H9 (cell line): ENCODE measurements at regions not wholly inside any gene's neighbourhood (a gene's known extent, or its start where the extent isn't known, plus 50 kb on each side); places are given as distances from the start of the nearest gene placed in this dataset.

Experiments
- DNase-seq: peaks from one replicate; pipeline ENCODE4 v3.0.0-alpha.2; 2017
- H2AFZ ChIP-seq: one replicate; pipeline ENCODE4 v1.6.1; 2013; ENCODE audit warnings: mild to moderate bottlenecking, low read length, control low read depth, moderate library complexity
- H2AK5ac ChIP-seq: 2 replicates; pipeline ENCODE4 v1.6.1; 2013; ENCODE audit warnings: low read length, control low read depth, mixed read lengths; ENCODE audit not compliant: insufficient read length
- H2BK120ac ChIP-seq: one replicate; pipeline ENCODE4 v1.6.1; 2013; ENCODE audit warnings: low read depth, mild to moderate bottlenecking, low read length, control low read depth, inconsistent platforms; ENCODE audit not compliant: poor library complexity, severe bottlenecking
- H2BK12ac ChIP-seq: 2 replicates; pipeline ENCODE4 v1.6.1; 2013; ENCODE audit warnings: low read length, control low read depth, mixed read lengths, low read depth; ENCODE audit not compliant: insufficient read length
- H2BK15ac ChIP-seq: 2 replicates; pipeline ENCODE4 v1.6.1; 2013; ENCODE audit warnings: low read depth, low read length, control low read depth
- H2BK20ac ChIP-seq: one replicate; pipeline ENCODE4 v1.6.1; 2013; ENCODE audit warnings: low read depth, mild to moderate bottlenecking, low read length, control low read depth, inconsistent platforms; ENCODE audit not compliant: poor library complexity, severe bottlenecking
- H2BK5ac ChIP-seq: 2 replicates; pipeline ENCODE4 v1.6.1; 2013; ENCODE audit warnings: low read length, control low read depth, mixed read lengths; ENCODE audit not compliant: insufficient read length
- H3K14ac ChIP-seq: 2 replicates; pipeline ENCODE4 v1.6.1; 2013; ENCODE audit warnings: low read length, control low read depth; ENCODE audit not compliant: insufficient read depth
- H3K18ac ChIP-seq: 2 replicates; pipeline ENCODE4 v1.6.1; 2013; ENCODE audit warnings: low read depth, mild to moderate bottlenecking, mixed read lengths, low read length, control low read depth; ENCODE audit not compliant: insufficient read length
- H3K23ac ChIP-seq: 2 replicates; pipeline ENCODE4 v1.6.1; 2013; ENCODE audit warnings: low read length, control low read depth, mixed read lengths, low read depth; ENCODE audit not compliant: insufficient read length
- H3K23me2 ChIP-seq: 2 replicates; pipeline ENCODE4 v1.6.1; 2013; ENCODE audit warnings: low read depth, mild to moderate bottlenecking, mixed read lengths, low read length, control low read depth; ENCODE audit not compliant: insufficient read length, poor library complexity, severe bottlenecking
- H3K27ac ChIP-seq: 2 replicates; pipeline ENCODE4 v1.5.1; 2013; ENCODE audit warnings: low read length, control low read depth, mixed read lengths, low read depth; ENCODE audit not compliant: insufficient read length
- H3K27me3 ChIP-seq: 2 replicates; pipeline ENCODE4 v1.6.1; 2013; ENCODE audit warnings: low read length, control low read depth, inconsistent platforms; ENCODE audit not compliant: insufficient read depth
- H3K4ac ChIP-seq: 2 replicates; pipeline ENCODE4 v1.6.1; 2013; ENCODE audit warnings: low read depth, mild to moderate bottlenecking, control low read depth, inconsistent platforms, low read length, moderate library complexity
- H3K4me1 ChIP-seq: 2 replicates; pipeline ENCODE4 v1.6.1; 2013; ENCODE audit warnings: low read length, control low read depth, inconsistent platforms; ENCODE audit not compliant: insufficient read depth
- H3K4me2 ChIP-seq: 2 replicates; pipeline ENCODE4 v1.6.1; 2013; ENCODE audit warnings: low read length, control low read depth, mixed read lengths; ENCODE audit not compliant: insufficient read length, insufficient read depth
- H3K56ac ChIP-seq: 2 replicates; pipeline ENCODE4 v1.6.1; 2013; ENCODE audit warnings: low read depth, mild to moderate bottlenecking, mixed read lengths, low read length, control low read depth; ENCODE audit not compliant: insufficient read length
- H3K79me1 ChIP-seq: 2 replicates; pipeline ENCODE4 v1.6.1; 2013; ENCODE audit warnings: low read depth, mild to moderate bottlenecking, moderate library complexity, low read length, control low read depth, inconsistent platforms; ENCODE audit not compliant: insufficient read depth, poor library complexity, severe bottlenecking
- H3K79me2 ChIP-seq: 2 replicates; pipeline ENCODE4 v1.6.1; 2013; ENCODE audit warnings: low read length, control low read depth, inconsistent platforms; ENCODE audit not compliant: insufficient read depth
- H3K9ac ChIP-seq: 2 replicates; pipeline ENCODE4 v1.6.1; 2013; ENCODE audit warnings: low read length, control low read depth, mixed read lengths; ENCODE audit not compliant: insufficient read length; ENCODE audit errors: extremely low read depth
- H3K9me3 ChIP-seq: one replicate; pipeline ENCODE4 v1.6.1; 2013; ENCODE audit warnings: low read depth, low read length, inconsistent platforms; ENCODE audit not compliant: control insufficient read depth
- H3T11ph ChIP-seq: one replicate; pipeline ENCODE4 v1.6.1; 2013; ENCODE audit warnings: mild to moderate bottlenecking, low read length, control low read depth, inconsistent platforms
- H4K20me1 ChIP-seq: one replicate; pipeline ENCODE4 v1.6.1; 2013; ENCODE audit not compliant: control insufficient read depth, insufficient read length, insufficient read depth
- H4K5ac ChIP-seq: 2 replicates; pipeline ENCODE4 v1.6.1; 2013; ENCODE audit warnings: low read depth, mild to moderate bottlenecking, mixed read lengths, low read length, control low read depth; ENCODE audit not compliant: insufficient read length
- H4K8ac ChIP-seq: replicated peaks from 2 replicates; pipeline ENCODE4 v1.6.1; 2013; ENCODE audit warnings: low read length, control low read depth, mixed read lengths, low read depth; ENCODE audit not compliant: insufficient read length
- H4K91ac ChIP-seq: 2 replicates; pipeline ENCODE4 v1.6.1; 2013; ENCODE audit warnings: low read depth, mild to moderate bottlenecking, moderate library complexity, mixed read lengths, low read length, control low read depth; ENCODE audit not compliant: insufficient read length
- H3K27ac Mint-ChIP-seq, 3 experiments: 2 replicates in 2 of 3; 3 replicates in 1 of 3; pipeline ENCODE4 v1.8.0; 2020 to 2021; ENCODE audit warnings: mixed read lengths in 3 of 3, mild to moderate bottlenecking in 1 of 3, moderate library complexity in 1 of 3
- H3K27me3 Mint-ChIP-seq: 2 replicates; pipeline ENCODE4 v1.8.0; 2021; ENCODE audit warnings: low read depth, mild to moderate bottlenecking, moderate library complexity, mixed read lengths
- H3K36me3 Mint-ChIP-seq, 3 experiments: 2 replicates in 2 of 3; 3 replicates in 1 of 3; pipeline ENCODE4 v1.8.0; 2020 to 2021; ENCODE audit warnings: low read depth in 3 of 3, mixed read lengths in 3 of 3; ENCODE audit not compliant: insufficient read depth in 1 of 3
- H3K4me1 Mint-ChIP-seq, 2 experiments: 2 replicates each; pipeline ENCODE4 v1.8.0; 2020; ENCODE audit warnings: mixed read lengths in 2 of 2
- H3K4me3 Mint-ChIP-seq, 2 experiments: 2 replicates in 1 of 2; 3 replicates in 1 of 2; pipeline ENCODE4 v1.8.0; 2020 to 2021; ENCODE audit warnings: mild to moderate bottlenecking in 2 of 2, mixed read lengths in 2 of 2, moderate library complexity in 1 of 2
- H3K9me3 Mint-ChIP-seq, 2 experiments: 2 replicates in 1 of 2; 3 replicates in 1 of 2; pipeline ENCODE4 v1.8.0; 2020; ENCODE audit warnings: mild to moderate bottlenecking in 2 of 2, mixed read lengths in 2 of 2, moderate library complexity in 1 of 2
- WGBS: extraction: QIAGEN DNeasy Blood & Tissue Kit; methylation state at CpG from one replicate; pipeline ENCODE4 v1.1.7; 2013; ENCODE audit warnings: missing lambda C conversion rate, low lambda C conversion rate, mixed read lengths; ENCODE audit not compliant: insufficient read length; ENCODE audit errors: extremely low coverage; 5-methylcytosine and 5-hydroxymethylcytosine counted together
- TF ChIP-seq, protein P1 (sequence below): fragments of 200-600 bp; sonication (generic); conservative IDR thresholded peaks from 3 replicates; pipeline ENCODE4 v1.8.0; 2021; ENCODE audit warnings: antibody characterized with exemption, mild to moderate bottlenecking

DNA sequence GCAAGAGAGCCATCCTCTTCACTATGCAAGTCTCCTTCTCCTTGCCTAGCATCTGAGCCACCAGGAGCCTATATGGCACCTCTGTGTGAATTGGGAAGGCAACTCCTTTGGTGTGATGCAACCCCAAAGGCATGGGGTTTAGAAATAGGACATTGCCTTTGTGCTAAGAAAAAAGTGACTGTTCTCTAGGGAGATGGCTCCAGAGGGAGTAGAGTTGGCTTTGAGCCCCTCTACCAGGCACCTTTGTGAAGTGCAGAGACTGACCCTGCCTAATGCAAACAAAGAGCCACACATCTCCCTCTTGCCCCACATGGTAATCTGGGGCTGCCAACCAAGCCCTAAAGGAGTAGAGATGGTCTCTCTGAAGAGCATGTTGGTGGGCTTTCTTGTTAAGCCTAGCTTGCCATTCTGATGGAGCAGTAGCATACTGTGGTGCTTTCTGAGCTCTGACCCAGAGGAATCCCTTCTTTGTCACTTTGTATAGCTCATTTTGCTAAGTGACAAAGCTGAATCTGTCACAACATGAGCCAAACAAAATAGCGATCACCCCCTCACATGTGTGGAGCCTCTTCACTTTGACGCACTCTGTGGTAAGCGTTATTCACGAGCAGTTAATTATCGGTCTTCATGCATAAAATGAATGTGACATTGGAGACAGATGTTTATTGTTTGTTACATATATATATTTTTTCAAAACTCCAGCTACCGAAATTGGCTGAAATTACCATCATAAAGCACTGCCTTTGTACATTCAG lies 74.4 kb downstream of the RWDD3 start:
- TF ChIP-seq, protein P1, sequence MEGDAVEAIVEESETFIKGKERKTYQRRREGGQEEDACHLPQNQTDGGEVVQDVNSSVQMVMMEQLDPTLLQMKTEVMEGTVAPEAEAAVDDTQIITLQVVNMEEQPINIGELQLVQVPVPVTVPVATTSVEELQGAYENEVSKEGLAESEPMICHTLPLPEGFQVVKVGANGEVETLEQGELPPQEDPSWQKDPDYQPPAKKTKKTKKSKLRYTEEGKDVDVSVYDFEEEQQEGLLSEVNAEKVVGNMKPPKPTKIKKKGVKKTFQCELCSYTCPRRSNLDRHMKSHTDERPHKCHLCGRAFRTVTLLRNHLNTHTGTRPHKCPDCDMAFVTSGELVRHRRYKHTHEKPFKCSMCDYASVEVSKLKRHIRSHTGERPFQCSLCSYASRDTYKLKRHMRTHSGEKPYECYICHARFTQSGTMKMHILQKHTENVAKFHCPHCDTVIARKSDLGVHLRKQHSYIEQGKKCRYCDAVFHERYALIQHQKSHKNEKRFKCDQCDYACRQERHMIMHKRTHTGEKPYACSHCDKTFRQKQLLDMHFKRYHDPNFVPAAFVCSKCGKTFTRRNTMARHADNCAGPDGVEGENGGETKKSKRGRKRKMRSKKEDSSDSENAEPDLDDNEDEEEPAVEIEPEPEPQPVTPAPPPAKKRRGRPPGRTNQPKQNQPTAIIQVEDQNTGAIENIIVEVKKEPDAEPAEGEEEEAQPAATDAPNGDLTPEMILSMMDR, result no peak; the same call in 2 of the 3 replicates
- H3K27ac Mint-ChIP-seq, result no peak overlapping the region
- Histone ChIP-seq H3K23me2 (no peaks in the 10 kb centered on the region), H2BK12ac (no peak overlapping the region), H3K4me2 (no peak overlapping the region), H2AK5ac (no peak overlapping the region), H2BK15ac (no peak overlapping the region), H3K18ac (no peak overlapping the region), H3K4me1 (no peaks in the 10 kb centered on the region; the same call in 1 of the 2 replicates), H4K8ac (no peak overlapping the region), H4K5ac (no peak overlapping the region), H3K4ac (no peak overlapping the region), H3K79me1 (no peaks in the 10 kb centered on the region), H4K20me1 (no peaks in the 10 kb centered on the region), H3T11ph (no peak overlapping the region), H2BK120ac (no peak overlapping the region), H4K91ac (no peak overlapping the region), H2BK5ac (no peak overlapping the region), H3K23ac (no peak overlapping the region), H3K56ac (no peak overlapping the region), H3K9me3 (no peaks in the 10 kb centered on the region), H3K27me3 (no peaks in the 10 kb centered on the region), H2AFZ (no peak overlapping the region), H3K9ac (no peak overlapping the region), H2BK20ac (no peak overlapping the region), H3K79me2 (no peaks in the 10 kb centered on the region), H3K27ac (no peak overlapping the region), H3K14ac (no peak overlapping the region)
- no peaks in the 10 kb centered on the region for H3K27me3 Mint-ChIP-seq
- no CpG with 5 or more reads among the region's 6 CpGs for WGBS
- no peak overlapping the region; a peak in 1 of 5 replicates for H3K4me3 Mint-ChIP-seq
- no peaks in the 10 kb centered on the region for H3K9me3 Mint-ChIP-seq
- peaks cover 27% of the 10 kb centered on the region in 2 experiments for H3K4me1 Mint-ChIP-seq
- DNase-seq, result no peak
- H3K36me3 Mint-ChIP-seq, result no peaks in the 10 kb centered on the region
